VCaP (cell line): ENCODE measurements at regions not wholly inside any gene's neighbourhood (a gene's known extent, or its start where the extent isn't known, plus 50 kb on each side); places are given as distances from the start of the nearest gene placed in this dataset.
"Not testable (repeated sequence)": the region's sequence is repeated elsewhere in the genome, so short reads cannot be mapped to it uniquely, and the experiment has no call there.

ENCODE experiments used
- H3K27ac ChIP-seq: fragments of 450-650 bp; 2 replicates; pipeline ENCODE4 v1.5.1; 2017
- CTCF ChIP-seq: fragments of 450-650 bp; conservative IDR thresholded peaks from 2 replicates; pipeline ENCODE4 v1.5.1; 2017; ENCODE audit warnings: mild to moderate bottlenecking, moderate library complexity

- H3K27ac ChIP-seq = no peak overlapping the region
- no peak for TF ChIP-seq CTCF
These were observed 195.5 kb downstream of the TMEM167A start for GRCh38 chr5:82881571-82882174.

GRCh38 chr5:82879089-82879488 lies 198.1 kb downstream of the TMEM167A start:
- no peak for TF ChIP-seq CTCF
- no peak overlapping the region for H3K27ac ChIP-seq

- H3K27ac ChIP-seq = no peak overlapping the region
- no peak for TF ChIP-seq CTCF
These were observed 203.7 kb downstream of the TMEM167A start for GRCh38 chr5:82873452-82873851.

DNA sequence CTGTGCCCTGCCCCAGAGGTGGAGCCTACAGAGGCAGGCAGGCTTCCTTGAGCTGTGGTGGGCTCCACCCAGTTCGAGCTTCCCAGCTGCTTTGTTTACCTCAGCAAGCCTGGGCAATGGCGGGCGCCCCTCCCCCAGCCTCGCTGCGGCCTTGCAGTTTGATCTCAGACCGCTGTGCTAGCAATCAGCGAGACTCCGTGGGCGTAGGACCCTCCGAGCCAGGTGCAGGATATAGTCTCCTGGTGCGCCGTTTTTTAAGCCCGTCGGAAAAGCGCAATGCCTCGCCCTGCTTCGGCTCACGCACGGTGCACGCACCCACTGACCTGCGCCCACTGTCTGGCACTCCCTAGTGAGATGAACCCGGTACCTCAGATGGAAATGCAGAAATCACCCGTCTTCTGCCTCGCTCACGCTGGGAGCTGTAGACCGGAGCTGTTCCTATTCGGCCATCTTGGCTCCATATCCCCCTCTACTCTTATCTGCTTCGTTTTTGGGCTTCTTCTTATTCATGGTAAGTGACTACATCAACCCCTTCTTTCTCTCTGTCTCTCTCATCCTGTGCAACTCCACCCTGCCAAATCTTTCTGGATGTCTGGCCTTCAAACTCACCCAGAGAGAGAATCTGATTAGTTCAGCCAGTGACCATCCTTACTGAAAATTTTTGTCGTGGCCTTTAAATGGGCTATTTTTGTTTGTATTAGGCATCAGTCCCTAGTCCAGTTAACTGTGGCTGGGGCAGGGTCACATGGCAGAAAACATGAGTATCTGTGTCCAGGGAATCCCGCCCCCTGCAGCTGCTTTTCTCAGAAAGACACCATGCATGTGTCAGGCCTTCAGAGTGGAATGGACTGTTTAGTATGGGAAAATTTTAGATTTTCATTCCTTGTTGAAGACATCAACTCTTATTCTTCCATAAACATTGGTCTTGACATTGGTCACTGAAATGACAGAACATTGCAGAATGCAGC lies 204.6 kb downstream of the TMEM167A start:
- not testable (repeated sequence) for H3K27ac ChIP-seq

GRCh38 chr5:82865625-82866024 lies 211.6 kb downstream of the TMEM167A start:
- no peak overlapping the region for H3K27ac ChIP-seq

DNA sequence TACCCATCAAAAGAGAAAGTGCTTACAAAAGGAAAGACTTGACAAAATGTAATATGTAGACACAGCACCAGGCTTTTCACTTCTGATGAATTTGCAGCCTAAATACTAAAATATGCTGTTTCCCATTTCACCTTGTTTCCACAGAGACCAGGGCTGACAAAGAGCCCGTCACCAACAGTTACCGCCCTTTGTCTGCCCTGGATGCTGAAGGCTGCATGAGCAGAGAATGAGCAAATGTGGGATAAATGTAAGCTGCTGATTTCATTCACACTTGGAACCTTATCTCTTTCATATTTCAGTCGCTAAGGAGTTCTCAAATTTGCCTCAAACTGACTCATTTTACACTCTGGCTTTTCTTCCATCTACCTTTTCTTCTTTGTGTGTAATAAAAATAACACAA lies 213.9 kb downstream of the TMEM167A start:
- H3K27ac ChIP-seq = no peak overlapping the region
- no peak for TF ChIP-seq CTCF

More at GRCh38 chr5:82865625-82866024, 211.6 kb downstream of the TMEM167A start:
- no peak for TF ChIP-seq CTCF

GRCh38 chr5:82862711-82863110 lies 214.5 kb downstream of the TMEM167A start:
- no peak for TF ChIP-seq CTCF
- no peak overlapping the region for H3K27ac ChIP-seq

DNA sequence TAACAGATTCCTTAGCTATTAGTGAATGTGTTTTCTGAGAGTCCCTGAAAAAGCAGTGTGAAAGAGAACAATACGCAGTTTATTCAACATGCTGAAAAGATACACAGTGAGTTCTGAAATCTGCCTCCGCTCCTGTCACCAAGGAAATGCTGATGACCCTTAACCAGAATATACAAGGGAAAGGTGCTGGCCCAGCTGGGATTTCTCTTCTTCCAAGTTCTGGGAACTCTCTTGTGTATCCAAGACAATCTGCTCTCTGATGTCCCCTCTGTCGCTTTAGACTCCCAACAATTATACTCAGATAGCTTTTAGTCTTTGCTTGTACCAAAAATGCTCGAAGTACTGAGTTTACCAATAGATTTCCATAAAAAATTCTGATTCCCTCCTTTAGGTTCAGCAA lies 214.9 kb downstream of the TMEM167A start:
- no peak overlapping the region for H3K27ac ChIP-seq
- TF ChIP-seq CTCF = no peak
